ENCODE measurements at regions not wholly inside any gene's neighbourhood (a gene's known extent, or its start where the extent isn't known, plus 50 kb on each side); places are given as distances from the start of the nearest gene placed in this dataset.

DNA sequence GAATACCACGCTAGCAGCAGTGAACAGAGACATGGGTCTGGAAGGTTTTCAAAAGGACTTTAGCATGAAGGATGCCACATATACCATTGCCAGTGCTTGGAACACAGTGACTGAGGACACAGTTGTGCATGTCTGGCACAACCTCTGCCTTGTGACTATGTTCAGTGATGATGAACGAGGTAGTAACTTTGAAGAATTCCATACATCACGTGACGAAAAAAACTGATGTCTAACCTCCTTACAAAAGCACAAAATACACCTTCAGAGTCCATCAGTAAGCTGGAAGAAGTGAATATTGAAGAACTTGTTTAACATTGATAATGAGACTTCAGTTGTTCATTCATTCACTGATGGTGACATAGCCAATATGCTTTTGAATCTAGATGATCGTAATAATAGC, 594.8 kb upstream of the GRM7 start:
- H3K4me3 Mint-ChIP-seq, result no peak overlapping the region
- POLR2A ChIA-PET (ENCODE audit: partially characterized antibody), result no interaction called here
- CTCF ChIA-PET (ENCODE audit: partially characterized antibody), result no interaction called here

DNA sequence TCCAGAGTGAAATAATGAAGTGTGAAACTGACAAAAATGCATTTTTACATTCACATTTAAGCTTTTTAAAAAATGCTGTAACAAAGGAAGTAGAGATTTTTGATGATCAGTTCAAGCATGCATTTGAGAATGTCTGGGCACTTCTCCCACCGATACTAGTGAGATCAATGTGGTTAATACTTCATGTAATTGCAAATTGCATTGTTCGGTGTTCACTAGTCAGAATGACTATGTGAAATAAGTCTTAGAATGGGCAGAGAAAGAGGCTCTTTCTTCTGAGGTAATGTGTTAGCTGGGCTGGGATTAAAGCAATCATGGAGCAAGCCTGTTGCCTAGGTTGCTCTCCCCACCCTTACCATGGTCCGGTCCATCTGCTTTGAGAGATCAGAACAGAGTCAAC, 587.0 kb upstream of the GRM7 start:
- Histone ChIP-seq H3K36me3 (ENCODE audit: insufficient read depth, low read length) (no peaks in the 10 kb centered on the region), H3K9me3 (ENCODE audit: control insufficient read depth in 1 of 2, low read length in 2 of 2) (no peaks in the 10 kb centered on the region), H3K4me1 (ENCODE audit: insufficient read depth, low read length) (no peaks in the 10 kb centered on the region), H3K27me3 (ENCODE audit: insufficient read depth, low read length) (no peaks in the 10 kb centered on the region), H3K27ac (ENCODE audit: low read depth, low read length) (no peak overlapping the region), H3K4me3 (ENCODE audit: low read length in 2 of 2) (no peak overlapping the region)
- Mint-ChIP-seq H3K4me3 (no peak overlapping the region), H3K9me3 (peaks cover 0 to 18% (median 8%) of the 10 kb centered on the region in 8 donors), H3K27me3 (no peaks in the 10 kb centered on the region), H3K36me3 (no peaks in the 10 kb centered on the region), H3K4me1 (no peaks in the 10 kb centered on the region), H3K27ac (no peak overlapping the region)
- intact Hi-C loops (cut with micrococcal nuclease), result no loop called here
- CTCF ChIA-PET (ENCODE audit: partially characterized antibody), result no interaction called here
- DNase-seq, result no peak
- POLR2A ChIA-PET (ENCODE audit: partially characterized antibody), result interaction anchor here (0.7 kb wide), 1 partner anchor 1865 kb away, joined by 4 read pairs; no protein-coding TSS in a partner anchor

More for the DNA sequence above, 594.8 kb upstream of the GRM7 start:
- Mint-ChIP-seq H3K27me3 (no peaks in the 10 kb centered on the region), H3K36me3 (no peaks in the 10 kb centered on the region), H3K4me1 (no peaks in the 10 kb centered on the region), H3K9me3 (peaks cover 2 to 10% (median 4%) of the 10 kb centered on the region in 8 donors), H3K27ac (no peak overlapping the region)
- no peaks in the 10 kb centered on the region for H3K27me3 ChIP-seq (ENCODE audit: insufficient read depth, low read length)
- intact Hi-C loops (cut with micrococcal nuclease), result no loop called here
- no peaks in the 10 kb centered on the region for H3K36me3 ChIP-seq (ENCODE audit: insufficient read depth, low read length)
- no peak overlapping the region for H3K4me3 ChIP-seq (ENCODE audit: low read length in 2 of 2)
- DNase-seq, result no peak
- H3K4me1 ChIP-seq (ENCODE audit: insufficient read depth, low read length), result no peaks in the 10 kb centered on the region
- no peak overlapping the region for H3K27ac ChIP-seq (ENCODE audit: low read depth, low read length)
- H3K9me3 ChIP-seq (ENCODE audit: control insufficient read depth in 1 of 2, low read length in 2 of 2), result no peaks in the 10 kb centered on the region

DNA sequence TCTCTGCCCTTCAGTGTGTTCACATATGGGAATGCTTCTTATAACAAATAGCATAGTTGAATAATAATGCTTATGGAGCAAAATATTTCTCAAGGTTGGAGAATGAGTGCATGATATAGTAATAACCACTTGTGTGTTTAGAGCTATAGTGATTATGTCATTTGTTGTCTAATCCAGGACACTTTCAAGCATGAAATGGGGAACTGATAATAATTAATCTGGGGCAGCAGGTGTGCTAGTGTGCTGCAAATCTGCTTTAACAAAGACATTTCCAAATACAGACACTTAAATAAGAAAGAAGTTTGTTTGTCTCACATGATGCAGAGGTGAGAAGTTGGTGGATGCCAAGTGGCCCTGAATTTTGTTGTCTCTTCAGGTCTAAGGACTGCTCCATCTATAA, 579.3 kb upstream of the GRM7 start:
- intact Hi-C loops (cut with micrococcal nuclease), result no loop called here
- ChIA-PET CTCF (ENCODE audit: partially characterized antibody) (no interaction called here), POLR2A (ENCODE audit: partially characterized antibody) (no interaction called here)
- Histone ChIP-seq H3K4me3 (ENCODE audit: low read length in 2 of 2) (no peak overlapping the region), H3K4me1 (ENCODE audit: insufficient read depth, low read length) (no peaks in the 10 kb centered on the region), H3K27ac (ENCODE audit: low read depth, low read length) (no peak overlapping the region), H3K36me3 (ENCODE audit: insufficient read depth, low read length) (no peaks in the 10 kb centered on the region), H3K9me3 (ENCODE audit: control insufficient read depth in 1 of 2, low read length in 2 of 2) (peaks cover 0 to 4% of the 10 kb centered on the region in 2 donors), H3K27me3 (ENCODE audit: insufficient read depth, low read length) (no peaks in the 10 kb centered on the region)
- Mint-ChIP-seq H3K4me1 (no peaks in the 10 kb centered on the region), H3K27ac (no peak overlapping the region), H3K36me3 (no peaks in the 10 kb centered on the region), H3K4me3 (no peak overlapping the region), H3K9me3 (peaks cover 0 to 8% (median 5%) of the 10 kb centered on the region in 8 donors), H3K27me3 (no peaks in the 10 kb centered on the region)
- no peak for DNase-seq

DNA sequence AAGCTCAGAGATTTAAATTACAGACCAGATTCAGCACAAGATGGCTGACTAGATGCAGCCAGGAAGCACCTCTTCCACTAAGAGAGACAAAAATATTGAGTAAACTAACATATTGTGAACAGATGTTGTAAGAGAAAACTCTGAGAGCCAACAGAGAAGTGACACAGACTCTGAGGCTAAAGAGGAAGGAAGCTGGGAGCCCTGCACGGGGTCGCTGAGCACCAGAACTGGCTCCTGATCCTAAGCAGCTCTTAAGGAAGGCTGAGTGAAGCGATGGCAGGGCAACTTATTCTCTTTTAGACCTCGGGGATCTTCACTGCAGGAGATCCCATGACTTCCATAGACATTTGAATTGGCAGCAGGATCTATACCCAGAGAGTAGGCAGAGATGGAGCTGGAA, 578.0 kb upstream of the GRM7 start:
- no peaks in the 10 kb centered on the region for H3K27me3 ChIP-seq (ENCODE audit: insufficient read depth, low read length)
- peaks cover 0 to 4% of the 10 kb centered on the region in 2 donors for H3K9me3 ChIP-seq (ENCODE audit: control insufficient read depth in 1 of 2, low read length in 2 of 2)
- Mint-ChIP-seq H3K4me3 (no peak overlapping the region), H3K27me3 (no peaks in the 10 kb centered on the region), H3K36me3 (no peaks in the 10 kb centered on the region), H3K27ac (no peak overlapping the region), H3K4me1 (no peaks in the 10 kb centered on the region), H3K9me3 (peaks cover 0 to 13% (median 5%) of the 10 kb centered on the region in 8 donors)
- CTCF ChIA-PET (ENCODE audit: partially characterized antibody), result no interaction called here
- no peak overlapping the region for H3K27ac ChIP-seq (ENCODE audit: low read depth, low read length)
- intact Hi-C loops (cut with micrococcal nuclease), result no loop called here
- H3K36me3 ChIP-seq (ENCODE audit: insufficient read depth, low read length), result no peaks in the 10 kb centered on the region
- POLR2A ChIA-PET (ENCODE audit: partially characterized antibody), result no interaction called here
- no peaks in the 10 kb centered on the region for H3K4me1 ChIP-seq (ENCODE audit: insufficient read depth, low read length)
- no peak for DNase-seq
- H3K4me3 ChIP-seq (ENCODE audit: low read length in 2 of 2), result no peak overlapping the region

- H3K36me3 Mint-ChIP-seq, result no peaks in the 10 kb centered on the region
- intact Hi-C loops (cut with micrococcal nuclease), result no loop called here
- H3K4me3 ChIP-seq (ENCODE audit: low read length in 2 of 2), result no peak overlapping the region
- DNase-seq, result no peak
- no peaks in the 10 kb centered on the region for H3K27me3 ChIP-seq (ENCODE audit: insufficient read depth, low read length)
- ChIA-PET POLR2A (ENCODE audit: partially characterized antibody) (no interaction called here), CTCF (ENCODE audit: partially characterized antibody) (no interaction called here)
- H3K4me1 ChIP-seq (ENCODE audit: insufficient read depth, low read length), result no peaks in the 10 kb centered on the region
- no peak overlapping the region for H3K27ac ChIP-seq (ENCODE audit: low read depth, low read length)
- H3K4me1 Mint-ChIP-seq, result no peaks in the 10 kb centered on the region
- H3K27ac Mint-ChIP-seq, result no peak overlapping the region
- H3K9me3 ChIP-seq (ENCODE audit: control insufficient read depth in 1 of 2, low read length in 2 of 2), result no peaks in the 10 kb centered on the region
- H3K27me3 Mint-ChIP-seq, result no peaks in the 10 kb centered on the region
- H3K4me3 Mint-ChIP-seq, result no peak overlapping the region
- no peaks in the 10 kb centered on the region for H3K36me3 ChIP-seq (ENCODE audit: insufficient read depth, low read length)
- H3K9me3 Mint-ChIP-seq, result peaks cover 1 to 20% (median 7%) of the 10 kb centered on the region in 8 donors
Observed at GRCh38 chr3:6287088-6287875, 573.6 kb upstream of the GRM7 start.

DNA sequence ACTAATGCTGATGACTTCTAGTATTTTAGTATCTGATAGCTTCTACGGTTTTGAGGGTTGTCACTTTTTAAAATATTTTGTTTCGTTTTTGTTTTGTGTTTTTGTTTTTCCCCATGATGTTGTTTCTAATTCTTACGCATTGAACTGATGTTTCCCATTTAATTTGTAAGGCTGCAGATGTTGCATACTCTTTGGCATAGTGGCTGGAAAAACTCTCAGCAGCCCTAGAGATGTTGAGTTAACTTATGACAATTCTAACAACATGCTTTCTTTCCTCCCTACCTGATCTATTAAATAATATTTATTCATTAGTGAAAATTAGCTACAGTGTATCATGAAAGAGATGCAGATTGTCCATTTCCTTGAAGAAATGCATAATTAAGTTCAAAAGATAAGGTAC, 559.3 kb upstream of the GRM7 start:
- H3K4me1 ChIP-seq (ENCODE audit: insufficient read depth, low read length), result no peaks in the 10 kb centered on the region
- no peaks in the 10 kb centered on the region for H3K36me3 Mint-ChIP-seq
- H3K9me3 ChIP-seq (ENCODE audit: control insufficient read depth in 1 of 2, low read length in 2 of 2), result no peaks in the 10 kb centered on the region
- H3K27me3 ChIP-seq (ENCODE audit: insufficient read depth, low read length), result no peaks in the 10 kb centered on the region
- H3K36me3 ChIP-seq (ENCODE audit: insufficient read depth, low read length), result no peaks in the 10 kb centered on the region
- no peak overlapping the region for H3K4me3 Mint-ChIP-seq
- no peak overlapping the region for H3K4me3 ChIP-seq (ENCODE audit: low read length in 2 of 2)
- ChIA-PET POLR2A (ENCODE audit: partially characterized antibody) (no interaction called here), CTCF (ENCODE audit: partially characterized antibody) (no interaction called here)
- H3K27ac Mint-ChIP-seq, result no peak overlapping the region
- H3K9me3 Mint-ChIP-seq, result peaks cover 0 to 31% (median 16%) of the 10 kb centered on the region in 8 donors
- no peaks in the 10 kb centered on the region for H3K4me1 Mint-ChIP-seq
- H3K27me3 Mint-ChIP-seq, result no peaks in the 10 kb centered on the region
- DNase-seq, result no peak
- intact Hi-C loops (cut with micrococcal nuclease), result no loop called here
- no peak overlapping the region for H3K27ac ChIP-seq (ENCODE audit: low read depth, low read length)

- Histone ChIP-seq H3K27ac (ENCODE audit: low read depth, low read length) (no peak overlapping the region), H3K36me3 (ENCODE audit: insufficient read depth, low read length) (no peaks in the 10 kb centered on the region), H3K27me3 (ENCODE audit: insufficient read depth, low read length) (no peaks in the 10 kb centered on the region), H3K4me1 (ENCODE audit: insufficient read depth, low read length) (no peaks in the 10 kb centered on the region), H3K4me3 (ENCODE audit: low read length in 2 of 2) (no peak overlapping the region), H3K9me3 (ENCODE audit: control insufficient read depth in 1 of 2, low read length in 2 of 2) (no peaks in the 10 kb centered on the region)
- Mint-ChIP-seq H3K36me3 (no peaks in the 10 kb centered on the region), H3K9me3 (peaks cover 0 to 9% (median 0%) of the 10 kb centered on the region in 8 donors), H3K27ac (no peak overlapping the region), H3K4me1 (no peaks in the 10 kb centered on the region), H3K27me3 (no peaks in the 10 kb centered on the region), H3K4me3 (no peak overlapping the region)
- no peak for DNase-seq
- CTCF ChIA-PET (ENCODE audit: partially characterized antibody), result no interaction called here
- intact Hi-C loops (cut with micrococcal nuclease), result no loop called here
- POLR2A ChIA-PET (ENCODE audit: partially characterized antibody), result no interaction called here
Observed at GRCh38 chr3:6315906-6316305, 545.0 kb upstream of the GRM7 start.

All from CD4-positive, alpha-beta memory T cell (primary cell).